Trophoblast cell (in vitro differentiated cells and primary cell): ENCODE measurements at regions not wholly inside any gene's neighbourhood (a gene's known extent, or its start where the extent isn't known, plus 50 kb on each side); places are given as distances from the start of the nearest gene placed in this dataset.

Experiments used
- DNase-seq, 2 donors: peaks; one replicate each; pipeline ENCODE4 v3.0.0-alpha.2; 2016
- H2AFZ ChIP-seq: 2 replicates; pipeline ENCODE4 v1.6.1; 2013; ENCODE audit warnings: low read length, moderate library complexity, mild to moderate bottlenecking; ENCODE audit not compliant: insufficient read depth, poor library complexity
- H2AK5ac ChIP-seq: 2 replicates; pipeline ENCODE4 v1.6.1; 2013; ENCODE audit warnings: mild to moderate bottlenecking, low read length
- H2BK120ac ChIP-seq: 2 replicates; pipeline ENCODE4 v1.6.1; 2013; ENCODE audit warnings: low read length, mild to moderate bottlenecking, moderate library complexity; ENCODE audit not compliant: insufficient read depth, poor library complexity
- H2BK12ac ChIP-seq: 2 replicates; pipeline ENCODE4 v1.6.1; 2013; ENCODE audit warnings: mild to moderate bottlenecking, low read length, moderate library complexity
- H2BK5ac ChIP-seq: 2 replicates; pipeline ENCODE4 v1.6.1; 2013; ENCODE audit warnings: low read length, low read depth, moderate library complexity, mild to moderate bottlenecking; ENCODE audit not compliant: poor library complexity
- H3K14ac ChIP-seq: 2 replicates; pipeline ENCODE4 v1.6.1; 2013; ENCODE audit warnings: mild to moderate bottlenecking, low read length
- H3K18ac ChIP-seq: 2 replicates; pipeline ENCODE4 v1.6.1; 2013; ENCODE audit warnings: mild to moderate bottlenecking, low read length
- H3K23ac ChIP-seq: 2 replicates; pipeline ENCODE4 v1.6.1; 2013; ENCODE audit warnings: low read length
- H3K27ac ChIP-seq: 2 replicates; pipeline ENCODE4 v1.5.1; 2013; ENCODE audit warnings: low read depth, mild to moderate bottlenecking, inconsistent platforms, low read length, moderate library complexity
- H3K27me3 ChIP-seq: 2 replicates; pipeline ENCODE4 v1.6.1; 2013; ENCODE audit warnings: inconsistent platforms, mild to moderate bottlenecking, low read length, moderate library complexity; ENCODE audit not compliant: insufficient read depth
- H3K36me3 ChIP-seq, 2 experiments: 1 replicate in 1 of 2; 2 replicates in 1 of 2; pipeline ENCODE4 v1.6.1; 2013; ENCODE audit warnings: low read length in 2 of 2, mild to moderate bottlenecking in 2 of 2, moderate library complexity in 1 of 2; ENCODE audit not compliant: insufficient read depth in 2 of 2, control insufficient read depth in 1 of 2
- H3K4ac ChIP-seq: 2 replicates; pipeline ENCODE4 v1.6.1; 2013; ENCODE audit warnings: low read depth, mild to moderate bottlenecking, low read length, moderate library complexity
- H3K4me1 ChIP-seq, 2 experiments: 1 replicate in 1 of 2; 2 replicates in 1 of 2; pipeline ENCODE4 v1.6.1; 2013; ENCODE audit warnings: low read length in 2 of 2, mild to moderate bottlenecking in 2 of 2, moderate library complexity in 1 of 2; ENCODE audit not compliant: insufficient read depth in 2 of 2, control insufficient read depth in 1 of 2
- H3K4me2 ChIP-seq: 2 replicates; pipeline ENCODE4 v1.6.1; 2013; ENCODE audit warnings: inconsistent platforms, mild to moderate bottlenecking, low read length, moderate library complexity
- H3K4me3 ChIP-seq: 2 replicates; pipeline ENCODE4 v1.5.1; 2013; ENCODE audit warnings: mild to moderate bottlenecking, low read depth, low read length, inconsistent platforms
- H3K79me1 ChIP-seq: one replicate; pipeline ENCODE4 v1.6.1; 2013; ENCODE audit warnings: low read length
- H3K79me2 ChIP-seq: 2 replicates; pipeline ENCODE4 v1.6.1; 2013; ENCODE audit warnings: low read length, mild to moderate bottlenecking; ENCODE audit not compliant: control insufficient read depth, insufficient read depth, poor library complexity
- H3K9ac ChIP-seq: 2 replicates; pipeline ENCODE4 v1.6.1; 2013; ENCODE audit warnings: mild to moderate bottlenecking, low read length
- H3K9me3 ChIP-seq: 2 replicates; pipeline ENCODE4 v1.6.1; 2013; ENCODE audit warnings: low read depth, mild to moderate bottlenecking, control low read depth, inconsistent platforms, low read length; ENCODE audit not compliant: insufficient read depth
- H4K12ac ChIP-seq: 2 replicates; pipeline ENCODE4 v1.6.1; 2013; ENCODE audit warnings: low read depth, mild to moderate bottlenecking, low read length, moderate library complexity
- H4K8ac ChIP-seq: 2 replicates; pipeline ENCODE4 v1.6.1; 2013; ENCODE audit warnings: low read depth, mild to moderate bottlenecking, low read length, moderate library complexity
- H4K91ac ChIP-seq: one replicate; pipeline ENCODE4 v1.6.1; 2013; ENCODE audit warnings: low read depth, mild to moderate bottlenecking, low read length, moderate library complexity
- WGBS: extraction: QIAGEN DNeasy Blood & Tissue Kit; methylation state at CpG from one replicate; pipeline ENCODE4 v1.1.7; 2013; ENCODE audit warnings: missing lambda C conversion rate; ENCODE audit not compliant: insufficient read length, insufficient coverage; ENCODE audit errors: extremely low coverage; 5-methylcytosine and 5-hydroxymethylcytosine counted together

DNA sequence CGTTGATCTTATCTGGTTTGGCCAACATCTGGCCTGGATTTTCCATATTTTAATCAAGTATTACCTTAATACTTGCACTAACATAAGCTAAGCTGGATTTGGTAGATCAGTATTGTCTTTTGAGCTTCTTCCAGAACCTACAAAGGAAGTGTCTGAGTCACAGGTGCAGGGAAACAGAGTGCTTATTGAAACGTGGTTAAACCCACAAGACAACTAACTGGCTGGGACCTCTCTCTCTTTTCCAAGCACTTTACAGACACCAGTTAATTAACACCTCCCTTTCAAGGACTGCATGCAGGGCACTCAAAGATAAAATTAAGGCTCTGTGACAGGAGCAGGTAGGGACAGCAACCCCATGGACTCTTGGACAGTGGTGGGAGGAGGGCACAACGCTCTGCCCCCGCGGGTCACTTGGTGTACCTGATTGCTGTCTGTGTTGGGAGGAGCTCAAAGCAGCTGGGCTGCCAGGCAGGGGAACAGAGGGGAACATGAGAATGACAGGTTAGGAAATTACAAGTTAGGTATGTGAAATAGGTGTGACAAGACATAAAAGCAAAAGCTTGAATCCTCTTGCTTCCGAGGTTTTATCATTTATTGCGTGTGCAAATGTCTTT lies 133.7 kb upstream of the MON1B start:
- Histone ChIP-seq H3K18ac (no peak overlapping the region), H3K27ac (no peak overlapping the region), H3K79me2 (no peaks in the 10 kb centered on the region), H3K4me2 (no peak overlapping the region), H3K4me3 (no peak overlapping the region), H2AK5ac (no peak overlapping the region), H4K12ac (no peak overlapping the region), H2AFZ (no peak overlapping the region), H4K91ac (no peak overlapping the region), H4K8ac (no peak overlapping the region), H2BK12ac (no peak overlapping the region), H3K9ac (no peak overlapping the region), H3K14ac (no peak overlapping the region), H3K9me3 (no peaks in the 10 kb centered on the region), H3K79me1 (no peaks in the 10 kb centered on the region), H3K4ac (no peak overlapping the region), H3K36me3 (no peaks in the 10 kb centered on the region), H3K27me3 (no peaks in the 10 kb centered on the region), H3K23ac (no peak overlapping the region), H2BK5ac (no peak overlapping the region), H2BK120ac (no peak overlapping the region), H3K4me1 (no peaks in the 10 kb centered on the region)
- no CpG with 5 or more reads among the region's 7 CpGs for WGBS
- no peak for DNase-seq

GRCh38 chr16:77059446-77059845 lies 131.5 kb upstream of the MON1B start:
- Histone ChIP-seq H3K4me2 (no peak overlapping the region), H2BK5ac (no peak overlapping the region), H4K12ac (no peak overlapping the region), H2AK5ac (no peak overlapping the region), H2AFZ (no peak overlapping the region), H3K9ac (no peak overlapping the region), H2BK120ac (no peak overlapping the region), H3K23ac (no peak overlapping the region), H3K4me1 (peaks cover 0 to 3% of the 10 kb centered on the region in 2 experiments), H3K27me3 (no peaks in the 10 kb centered on the region), H3K9me3 (no peaks in the 10 kb centered on the region), H3K27ac (no peak overlapping the region), H3K14ac (no peak overlapping the region), H3K79me2 (no peaks in the 10 kb centered on the region), H3K4ac (no peak overlapping the region), H3K36me3 (no peaks in the 10 kb centered on the region), H3K4me3 (no peak overlapping the region), H4K8ac (no peak overlapping the region), H3K18ac (no peak overlapping the region), H4K91ac (no peak overlapping the region), H3K79me1 (no peaks in the 10 kb centered on the region), H2BK12ac (no peak overlapping the region)
- no peak for DNase-seq

- no CpG with 5 or more reads among the region's 1 CpG for WGBS
- Histone ChIP-seq H2BK5ac (no peak overlapping the region), H3K18ac (no peak overlapping the region), H3K9ac (no peak overlapping the region), H3K4me1 (peaks cover 0 to 3% of the 10 kb centered on the region in 2 experiments), H2BK12ac (no peak overlapping the region), H3K36me3 (no peaks in the 10 kb centered on the region), H3K4ac (no peak overlapping the region), H3K14ac (no peak overlapping the region), H3K27me3 (no peaks in the 10 kb centered on the region), H4K91ac (no peak overlapping the region), H3K23ac (no peak overlapping the region), H3K4me3 (no peak overlapping the region), H3K9me3 (no peaks in the 10 kb centered on the region), H3K79me2 (no peaks in the 10 kb centered on the region), H2BK120ac (no peak overlapping the region), H4K12ac (no peak overlapping the region), H2AFZ (no peak overlapping the region), H3K79me1 (no peaks in the 10 kb centered on the region), H3K4me2 (no peak overlapping the region), H2AK5ac (no peak overlapping the region), H4K8ac (no peak overlapping the region), H3K27ac (no peak overlapping the region)
- DNase-seq = no peak
These were observed 130.4 kb upstream of the MON1B start for GRCh38 chr16:77060614-77061013.

DNA sequence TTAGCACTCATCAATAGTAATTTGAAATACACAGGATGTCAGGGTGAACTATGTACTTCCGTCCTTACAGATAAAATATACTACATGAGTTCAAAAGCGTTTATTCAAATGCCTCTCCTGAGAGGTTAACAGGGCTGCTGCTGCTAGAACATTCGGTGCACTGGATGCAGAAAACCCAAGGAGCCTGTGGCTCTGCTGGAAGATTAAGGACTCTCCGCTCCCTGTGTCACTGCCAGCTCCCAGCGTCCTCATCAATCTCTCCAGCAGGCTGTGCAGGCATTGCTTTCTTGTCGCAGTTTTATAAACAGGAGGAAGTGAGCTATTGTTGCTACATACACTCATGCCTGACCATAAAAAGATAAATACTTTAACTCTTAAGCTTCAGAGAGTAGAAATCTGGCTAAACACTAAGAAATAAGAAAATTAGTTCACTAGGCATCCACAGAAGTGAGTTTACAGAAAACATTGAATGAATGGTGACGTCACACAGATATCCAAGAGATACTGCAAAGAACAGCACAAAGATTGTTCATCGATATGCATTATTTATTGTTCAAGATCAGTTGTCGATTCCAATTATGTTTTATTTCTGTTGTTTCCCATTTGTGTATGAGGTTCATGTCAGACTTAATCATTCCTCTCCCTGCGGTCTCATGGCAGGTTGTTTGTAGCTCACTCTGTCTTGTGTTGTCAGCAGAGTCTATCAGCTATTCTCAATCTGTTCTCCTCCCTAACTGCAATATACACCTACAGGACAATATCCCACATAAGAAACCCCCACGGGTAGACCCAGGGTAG lies 127.9 kb upstream of the MON1B start:
- H2AK5ac ChIP-seq = no peak overlapping the region
- DNase-seq = no peak
- no CpG with 5 or more reads among the region's 11 CpGs for WGBS
- no peak overlapping the region for H3K27ac ChIP-seq
- no peak overlapping the region for H2BK12ac ChIP-seq
- no peak overlapping the region for H4K91ac ChIP-seq
- H3K79me2 ChIP-seq = no peaks in the 10 kb centered on the region
- H3K4me2 ChIP-seq = no peak overlapping the region
- H4K8ac ChIP-seq = no peak overlapping the region
- H3K36me3 ChIP-seq = no peaks in the 10 kb centered on the region
- no peak overlapping the region for H4K12ac ChIP-seq
- no peaks in the 10 kb centered on the region for H3K79me1 ChIP-seq
- no peaks in the 10 kb centered on the region for H3K27me3 ChIP-seq
- no peak overlapping the region for H3K23ac ChIP-seq
- no peak overlapping the region for H2AFZ ChIP-seq
- peaks cover 0 to 3% of the 10 kb centered on the region in 2 experiments for H3K4me1 ChIP-seq
- no peak overlapping the region for H3K4ac ChIP-seq
- no peak overlapping the region for H3K4me3 ChIP-seq
- H3K9me3 ChIP-seq = no peaks in the 10 kb centered on the region
- H3K14ac ChIP-seq = no peak overlapping the region
- no peak overlapping the region for H3K9ac ChIP-seq
- H2BK5ac ChIP-seq = no peak overlapping the region
- no peak overlapping the region for H3K18ac ChIP-seq
- no peak overlapping the region for H2BK120ac ChIP-seq
